GM18520 (cell line): ENCODE measurements at regions not wholly inside any gene's neighbourhood (a gene's known extent, or its start where the extent isn't known, plus 50 kb on each side); places are given as distances from the start of the nearest gene placed in this dataset.
"Not testable (repeated sequence)": the region's sequence is repeated elsewhere in the genome, so short reads cannot be mapped to it uniquely, and the experiment has no call there.

Experiments
- ATAC-seq: cut with Tn5 transposase; IDR thresholded peaks from one replicate; pipeline ENCODE4 v1.9.1; 2021; ENCODE audit not compliant: unreplicated experiment

- no peak for ATAC-seq
Measured at GRCh38 chr20:53872561-53873229, 197.7 kb downstream of the BCAS1 start.

GRCh38 chr20:53872081-53872541 lies 198.3 kb downstream of the BCAS1 start:
- no peak for ATAC-seq

GRCh38 chr20:53871541-53871940 lies 198.9 kb downstream of the BCAS1 start:
- ATAC-seq: no peak

- no peak for ATAC-seq
Measured at GRCh38 chr20:53870426-53871315, 199.7 kb downstream of the BCAS1 start.

- peak; percentile 69 for ATAC-seq
Measured at GRCh38 chr20:53869466-53870258, 200.7 kb downstream of the BCAS1 start.

GRCh38 chr20:53867741-53868351 lies 202.5 kb downstream of the BCAS1 start:
- no peak for ATAC-seq

- ATAC-seq: no peak
Measured at GRCh38 chr20:53866794-53867740, 203.3 kb downstream of the BCAS1 start.

GRCh38 chr20:53865901-53866793 lies 204.2 kb downstream of the BCAS1 start:
- ATAC-seq: no peak

GRCh38 chr20:53864765-53865683 lies 205.4 kb downstream of the BCAS1 start:
- not testable (repeated sequence) for ATAC-seq

GRCh38 chr20:53863923-53864641 lies 206.3 kb downstream of the BCAS1 start:
- not testable (repeated sequence) for ATAC-seq

GRCh38 chr20:53863535-53863922 lies 206.9 kb downstream of the BCAS1 start:
- ATAC-seq: not testable (repeated sequence)

- ATAC-seq: not testable (repeated sequence)
Measured at GRCh38 chr20:53863039-53863438, 207.4 kb downstream of the BCAS1 start.

GRCh38 chr20:53862490-53862889 lies 207.9 kb downstream of the BCAS1 start:
- not testable (repeated sequence) for ATAC-seq

GRCh38 chr20:53862136-53862397 lies 208.3 kb downstream of the BCAS1 start:
- ATAC-seq: not testable (repeated sequence)

GRCh38 chr20:53859684-53860083 lies 210.7 kb downstream of the BCAS1 start:
- ATAC-seq: no peak

- not testable (repeated sequence) for ATAC-seq
Measured at GRCh38 chr20:53859009-53859408, 211.4 kb downstream of the BCAS1 start.

GRCh38 chr20:53858516-53858915 lies 211.9 kb downstream of the BCAS1 start:
- ATAC-seq: not testable (repeated sequence)
